ENCODE measurements at regions not wholly inside any gene's neighbourhood (a gene's known extent, or its start where the extent isn't known, plus 50 kb on each side); places are given as distances from the start of the nearest gene placed in this dataset.

GRCh38 chr21:33128538-33128937 lies 58.6 kb downstream of the OLIG1 start:
- Histone ChIP-seq H3K9me3 (no peaks in the 10 kb centered on the region), H3K27ac (no peak overlapping the region), H3K27me3 (peaks cover 4 to 31% (median 13%) of the 10 kb centered on the region in 3 donors), H3K4me3 (no peak overlapping the region), H3K36me3 (no peaks in the 10 kb centered on the region), H3K4me1 (peaks cover 0 to 6% (median 0%) of the 10 kb centered on the region in 4 donors)
- TF ChIP-seq POLR2A (IDR thresholded peaks at IDR 0.05) (no peak), CTCF (IDR thresholded peaks at IDR 0.05) (no peak), POLR2AphosphoS5 (IDR thresholded peaks at IDR 0.05) (no peak), EP300 (IDR thresholded peaks at IDR 0.05) (no peak)
- intact Hi-C loops (cut with DNase I): loop anchor here (5.0 kb wide), 1 partner anchor 186 kb away; no protein-coding TSS in a partner anchor
- no peak for DNase-seq
- 28 to 38% methylated on average over 3 of the region's 3 CpGs for WGBS, 2 donors

GRCh38 chr21:33132054-33132453 lies 62.1 kb downstream of the OLIG1 start:
- intact Hi-C loops (cut with DNase I): no loop called here
- Histone ChIP-seq H3K27ac (no peak overlapping the region), H3K4me1 (peaks cover 0 to 3% (median 0%) of the 10 kb centered on the region in 4 donors), H3K36me3 (no peaks in the 10 kb centered on the region), H3K4me3 (no peak overlapping the region), H3K9me3 (no peaks in the 10 kb centered on the region), H3K27me3 (peaks cover 4 to 46% (median 13%) of the 10 kb centered on the region in 3 donors)
- DNase-seq: no peak
- TF ChIP-seq CTCF (IDR thresholded peaks at IDR 0.05) (no peak), POLR2AphosphoS5 (IDR thresholded peaks at IDR 0.05) (no peak), EP300 (IDR thresholded peaks at IDR 0.05) (no peak), POLR2A (IDR thresholded peaks at IDR 0.05) (no peak)
- WGBS, 2 donors: 86% methylated on average over 3 of the region's 3 CpGs

- Histone ChIP-seq H3K4me3 (no peak overlapping the region), H3K4me1 (no peaks in the 10 kb centered on the region), H3K9me3 (no peaks in the 10 kb centered on the region), H3K27ac (no peak overlapping the region), H3K27me3 (peaks cover 4 to 46% (median 7%) of the 10 kb centered on the region in 3 donors), H3K36me3 (no peaks in the 10 kb centered on the region)
- intact Hi-C loops (cut with DNase I): no loop called here
- no peak for DNase-seq
- TF ChIP-seq EP300 (IDR thresholded peaks at IDR 0.05): no peak
- TF ChIP-seq POLR2A (IDR thresholded peaks at IDR 0.05): no peak
- TF ChIP-seq POLR2AphosphoS5 (IDR thresholded peaks at IDR 0.05): no peak
- TF ChIP-seq CTCF (IDR thresholded peaks at IDR 0.05): no peak
- WGBS, 2 donors: 67 to 68% methylated on average over 6 of the region's 6 CpGs
These were observed 64.0 kb downstream of the OLIG1 start for GRCh38 chr21:33133892-33134291.

- Histone ChIP-seq H3K4me1 (no peaks in the 10 kb centered on the region), H3K27ac (no peak overlapping the region), H3K27me3 (peaks cover 0 to 36% (median 7%) of the 10 kb centered on the region in 3 donors), H3K9me3 (no peaks in the 10 kb centered on the region), H3K4me3 (no peak overlapping the region), H3K36me3 (no peaks in the 10 kb centered on the region)
- WGBS, 2 donors: 67 to 87% methylated on average over 8 of the region's 8 CpGs
- intact Hi-C loops (cut with DNase I): no loop called here
- no peak for DNase-seq
- TF ChIP-seq EP300 (IDR thresholded peaks at IDR 0.05) (no peak), CTCF (IDR thresholded peaks at IDR 0.05) (no peak), POLR2AphosphoS5 (IDR thresholded peaks at IDR 0.05) (no peak), POLR2A (IDR thresholded peaks at IDR 0.05) (no peak)
These were observed 66.0 kb downstream of the OLIG1 start for GRCh38 chr21:33135925-33136324.

GRCh38 chr21:33136847-33137502 lies 67.0 kb downstream of the OLIG1 start:
- Histone ChIP-seq H3K27ac (no peak overlapping the region), H3K9me3 (no peaks in the 10 kb centered on the region), H3K4me3 (no peak overlapping the region), H3K36me3 (no peaks in the 10 kb centered on the region), H3K4me1 (no peaks in the 10 kb centered on the region), H3K27me3 (peaks cover 0 to 26% (median under 1%) of the 10 kb centered on the region in 3 donors)
- TF ChIP-seq POLR2A (IDR thresholded peaks at IDR 0.05) (no peak), CTCF (IDR thresholded peaks at IDR 0.05) (no peak), EP300 (IDR thresholded peaks at IDR 0.05) (no peak), POLR2AphosphoS5 (IDR thresholded peaks at IDR 0.05) (no peak)
- no peak for DNase-seq
- intact Hi-C loops (cut with DNase I): no loop called here
- WGBS, 2 donors: 48 to 67% methylated on average over 7 of the region's 7 CpGs
